H9 (cell line): ENCODE measurements at regions not wholly inside any gene's neighbourhood (a gene's known extent, or its start where the extent isn't known, plus 50 kb on each side); places are given as distances from the start of the nearest gene placed in this dataset.

ENCODE experiments used
- DNase-seq: peaks from one replicate; pipeline ENCODE4 v3.0.0-alpha.2; 2017
- H2AFZ ChIP-seq: one replicate; pipeline ENCODE4 v1.6.1; 2013; ENCODE audit warnings: mild to moderate bottlenecking, low read length, control low read depth, moderate library complexity
- H2AK5ac ChIP-seq: 2 replicates; pipeline ENCODE4 v1.6.1; 2013; ENCODE audit warnings: low read length, control low read depth, mixed read lengths; ENCODE audit not compliant: insufficient read length
- H2BK120ac ChIP-seq: one replicate; pipeline ENCODE4 v1.6.1; 2013; ENCODE audit warnings: low read depth, mild to moderate bottlenecking, low read length, control low read depth, inconsistent platforms; ENCODE audit not compliant: poor library complexity, severe bottlenecking
- H2BK12ac ChIP-seq: 2 replicates; pipeline ENCODE4 v1.6.1; 2013; ENCODE audit warnings: low read length, control low read depth, mixed read lengths, low read depth; ENCODE audit not compliant: insufficient read length
- H2BK15ac ChIP-seq: 2 replicates; pipeline ENCODE4 v1.6.1; 2013; ENCODE audit warnings: low read depth, low read length, control low read depth
- H2BK20ac ChIP-seq: one replicate; pipeline ENCODE4 v1.6.1; 2013; ENCODE audit warnings: low read depth, mild to moderate bottlenecking, low read length, control low read depth, inconsistent platforms; ENCODE audit not compliant: poor library complexity, severe bottlenecking
- H2BK5ac ChIP-seq: 2 replicates; pipeline ENCODE4 v1.6.1; 2013; ENCODE audit warnings: low read length, control low read depth, mixed read lengths; ENCODE audit not compliant: insufficient read length
- H3K14ac ChIP-seq: 2 replicates; pipeline ENCODE4 v1.6.1; 2013; ENCODE audit warnings: low read length, control low read depth; ENCODE audit not compliant: insufficient read depth
- H3K18ac ChIP-seq: 2 replicates; pipeline ENCODE4 v1.6.1; 2013; ENCODE audit warnings: low read depth, mild to moderate bottlenecking, mixed read lengths, low read length, control low read depth; ENCODE audit not compliant: insufficient read length
- H3K23ac ChIP-seq: 2 replicates; pipeline ENCODE4 v1.6.1; 2013; ENCODE audit warnings: low read length, control low read depth, mixed read lengths, low read depth; ENCODE audit not compliant: insufficient read length
- H3K23me2 ChIP-seq: 2 replicates; pipeline ENCODE4 v1.6.1; 2013; ENCODE audit warnings: low read depth, mild to moderate bottlenecking, mixed read lengths, low read length, control low read depth; ENCODE audit not compliant: insufficient read length, poor library complexity, severe bottlenecking
- H3K27ac ChIP-seq: 2 replicates; pipeline ENCODE4 v1.5.1; 2013; ENCODE audit warnings: low read length, control low read depth, mixed read lengths, low read depth; ENCODE audit not compliant: insufficient read length
- H3K27me3 ChIP-seq: 2 replicates; pipeline ENCODE4 v1.6.1; 2013; ENCODE audit warnings: low read length, control low read depth, inconsistent platforms; ENCODE audit not compliant: insufficient read depth
- H3K4ac ChIP-seq: 2 replicates; pipeline ENCODE4 v1.6.1; 2013; ENCODE audit warnings: low read depth, mild to moderate bottlenecking, control low read depth, inconsistent platforms, low read length, moderate library complexity
- H3K4me1 ChIP-seq: 2 replicates; pipeline ENCODE4 v1.6.1; 2013; ENCODE audit warnings: low read length, control low read depth, inconsistent platforms; ENCODE audit not compliant: insufficient read depth
- H3K4me2 ChIP-seq: 2 replicates; pipeline ENCODE4 v1.6.1; 2013; ENCODE audit warnings: low read length, control low read depth, mixed read lengths; ENCODE audit not compliant: insufficient read length, insufficient read depth
- H3K56ac ChIP-seq: 2 replicates; pipeline ENCODE4 v1.6.1; 2013; ENCODE audit warnings: low read depth, mild to moderate bottlenecking, mixed read lengths, low read length, control low read depth; ENCODE audit not compliant: insufficient read length
- H3K79me1 ChIP-seq: 2 replicates; pipeline ENCODE4 v1.6.1; 2013; ENCODE audit warnings: low read depth, mild to moderate bottlenecking, moderate library complexity, low read length, control low read depth, inconsistent platforms; ENCODE audit not compliant: insufficient read depth, poor library complexity, severe bottlenecking
- H3K79me2 ChIP-seq: 2 replicates; pipeline ENCODE4 v1.6.1; 2013; ENCODE audit warnings: low read length, control low read depth, inconsistent platforms; ENCODE audit not compliant: insufficient read depth
- H3K9ac ChIP-seq: 2 replicates; pipeline ENCODE4 v1.6.1; 2013; ENCODE audit warnings: low read length, control low read depth, mixed read lengths; ENCODE audit not compliant: insufficient read length; ENCODE audit errors: extremely low read depth
- H3K9me3 ChIP-seq: one replicate; pipeline ENCODE4 v1.6.1; 2013; ENCODE audit warnings: low read depth, low read length, inconsistent platforms; ENCODE audit not compliant: control insufficient read depth
- H3T11ph ChIP-seq: one replicate; pipeline ENCODE4 v1.6.1; 2013; ENCODE audit warnings: mild to moderate bottlenecking, low read length, control low read depth, inconsistent platforms
- H4K20me1 ChIP-seq: one replicate; pipeline ENCODE4 v1.6.1; 2013; ENCODE audit not compliant: control insufficient read depth, insufficient read length, insufficient read depth
- H4K5ac ChIP-seq: 2 replicates; pipeline ENCODE4 v1.6.1; 2013; ENCODE audit warnings: low read depth, mild to moderate bottlenecking, mixed read lengths, low read length, control low read depth; ENCODE audit not compliant: insufficient read length
- H4K8ac ChIP-seq: replicated peaks from 2 replicates; pipeline ENCODE4 v1.6.1; 2013; ENCODE audit warnings: low read length, control low read depth, mixed read lengths, low read depth; ENCODE audit not compliant: insufficient read length
- H4K91ac ChIP-seq: 2 replicates; pipeline ENCODE4 v1.6.1; 2013; ENCODE audit warnings: low read depth, mild to moderate bottlenecking, moderate library complexity, mixed read lengths, low read length, control low read depth; ENCODE audit not compliant: insufficient read length
- H3K27ac Mint-ChIP-seq, 3 experiments: 2 replicates in 2 of 3; 3 replicates in 1 of 3; pipeline ENCODE4 v1.8.0; 2020 to 2021; ENCODE audit warnings: mixed read lengths in 3 of 3, mild to moderate bottlenecking in 1 of 3, moderate library complexity in 1 of 3
- H3K27me3 Mint-ChIP-seq: 2 replicates; pipeline ENCODE4 v1.8.0; 2021; ENCODE audit warnings: low read depth, mild to moderate bottlenecking, moderate library complexity, mixed read lengths
- H3K36me3 Mint-ChIP-seq, 3 experiments: 2 replicates in 2 of 3; 3 replicates in 1 of 3; pipeline ENCODE4 v1.8.0; 2020 to 2021; ENCODE audit warnings: low read depth in 3 of 3, mixed read lengths in 3 of 3; ENCODE audit not compliant: insufficient read depth in 1 of 3
- H3K4me1 Mint-ChIP-seq, 2 experiments: 2 replicates each; pipeline ENCODE4 v1.8.0; 2020; ENCODE audit warnings: mixed read lengths in 2 of 2
- H3K4me3 Mint-ChIP-seq, 2 experiments: 2 replicates in 1 of 2; 3 replicates in 1 of 2; pipeline ENCODE4 v1.8.0; 2020 to 2021; ENCODE audit warnings: mild to moderate bottlenecking in 2 of 2, mixed read lengths in 2 of 2, moderate library complexity in 1 of 2
- H3K9me3 Mint-ChIP-seq, 2 experiments: 2 replicates in 1 of 2; 3 replicates in 1 of 2; pipeline ENCODE4 v1.8.0; 2020; ENCODE audit warnings: mild to moderate bottlenecking in 2 of 2, mixed read lengths in 2 of 2, moderate library complexity in 1 of 2
- CTCF ChIP-seq: fragments of 200-600 bp; sonication (generic); conservative IDR thresholded peaks from 3 replicates; pipeline ENCODE4 v1.8.0; 2021; ENCODE audit warnings: antibody characterized with exemption, mild to moderate bottlenecking
- WGBS: extraction: QIAGEN DNeasy Blood & Tissue Kit; methylation state at CpG from one replicate; pipeline ENCODE4 v1.1.7; 2013; ENCODE audit warnings: missing lambda C conversion rate, low lambda C conversion rate, mixed read lengths; ENCODE audit not compliant: insufficient read length; ENCODE audit errors: extremely low coverage; 5-methylcytosine and 5-hydroxymethylcytosine counted together

GRCh38 chr5:93192683-93193082 lies 388.3 kb downstream of the NR2F1-AS1 start:
- H3K4me2 ChIP-seq: no peak overlapping the region
- H2AFZ ChIP-seq: no peak overlapping the region
- no peaks in the 10 kb centered on the region for H3K79me2 ChIP-seq

More at GRCh38 chr5:93192683-93193082, 388.3 kb downstream of the NR2F1-AS1 start:
- Histone ChIP-seq H2BK20ac (no peak overlapping the region), H3K23ac (no peak overlapping the region), H4K91ac (no peak overlapping the region), H4K8ac (no peak overlapping the region), H3K23me2 (no peaks in the 10 kb centered on the region), H3T11ph (no peak overlapping the region), H3K56ac (no peak overlapping the region), H3K14ac (no peak overlapping the region), H3K79me1 (no peaks in the 10 kb centered on the region), H3K4me1 (no peaks in the 10 kb centered on the region), H3K27me3 (no peaks in the 10 kb centered on the region), H3K9ac (no peak overlapping the region), H2BK120ac (no peak overlapping the region), H3K18ac (no peak overlapping the region), H2BK12ac (no peak overlapping the region), H4K20me1 (no peaks in the 10 kb centered on the region), H2BK15ac (no peak overlapping the region), H3K4ac (no peak overlapping the region), H2AK5ac (no peak overlapping the region), H2BK5ac (no peak overlapping the region), H4K5ac (no peak overlapping the region), H3K9me3 (no peaks in the 10 kb centered on the region), H3K27ac (no peak overlapping the region)
- Mint-ChIP-seq H3K36me3 (no peaks in the 10 kb centered on the region; a peak in 1 of 7 replicates), H3K27ac (no peak overlapping the region), H3K4me1 (0 out of 4 replicates have a peak, but pooled peaks cover 0 to 3% of the 10 kb centered on the region in 2 experiments), H3K27me3 (no peaks in the 10 kb centered on the region), H3K4me3 (no peak overlapping the region), H3K9me3 (no peaks in the 10 kb centered on the region)
- no CpG with 5 or more reads among the region's 2 CpGs for WGBS
- no peak for DNase-seq
- TF ChIP-seq CTCF: no peak; the same call in 2 of the 3 replicates
